ENCODE measurements at regions not wholly inside any gene's neighbourhood (a gene's known extent, or its start where the extent isn't known, plus 50 kb on each side); places are given as distances from the start of the nearest gene placed in this dataset.

DNA sequence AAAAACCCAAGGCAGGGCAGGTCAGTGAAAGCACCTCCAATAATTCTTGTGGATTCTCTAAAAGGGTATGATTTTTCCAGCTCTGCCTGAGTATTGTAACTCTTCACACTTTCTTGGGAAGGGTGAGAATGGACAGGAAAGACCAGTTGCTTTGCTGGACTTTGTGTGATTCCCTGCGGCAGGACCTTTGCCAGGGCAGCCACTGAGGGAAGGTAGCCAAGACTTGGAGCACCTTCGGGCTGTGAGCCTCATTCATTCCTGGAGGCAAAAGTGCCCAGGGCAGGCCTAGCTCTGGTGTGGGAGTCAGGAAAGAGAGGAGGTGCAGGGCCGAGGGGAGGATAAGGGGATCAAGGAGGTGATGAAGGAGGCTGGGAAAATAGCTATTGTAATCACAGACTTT lies 80.2 kb downstream of the VCPKMT start:
- H3K36me3 ChIP-seq (ENCODE audit: insufficient read depth, low read length) = no peaks in the 10 kb centered on the region
- H3K9me3 ChIP-seq (ENCODE audit: low read length) = no peaks in the 10 kb centered on the region

DNA sequence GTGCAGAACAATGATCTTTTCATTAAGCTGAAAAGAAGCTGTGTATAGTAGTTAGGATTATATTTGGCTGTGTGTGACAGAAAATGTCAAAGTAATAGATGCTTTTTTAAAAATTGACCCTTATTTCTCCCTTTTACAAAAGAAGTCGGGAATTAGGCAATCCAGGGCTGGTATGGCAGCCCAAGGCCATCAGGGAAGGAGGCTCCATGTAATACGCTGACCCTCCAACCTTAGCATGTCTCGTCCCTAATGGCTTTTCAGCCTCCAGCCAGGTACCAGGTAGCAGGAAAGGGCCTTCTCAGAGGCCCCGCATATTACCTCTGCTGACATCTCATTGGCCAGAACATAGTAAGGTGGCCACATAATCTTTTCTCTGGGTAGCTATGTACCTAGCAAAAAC lies 79.7 kb downstream of the VCPKMT start:
- Histone ChIP-seq H2AFZ (ENCODE audit: low read depth, low read length) (no peak overlapping the region), H3K4me1 (ENCODE audit: insufficient read depth, low read length) (no peaks in the 10 kb centered on the region), H3K36me3 (ENCODE audit: insufficient read depth, low read length) (no peaks in the 10 kb centered on the region), H3K27me3 (ENCODE audit: insufficient read depth, low read length) (no peaks in the 10 kb centered on the region), H3K4me3 (ENCODE audit: low read length) (no peak overlapping the region), H3K9me3 (ENCODE audit: low read length) (no peaks in the 10 kb centered on the region)

More for the DNA sequence above, 80.2 kb downstream of the VCPKMT start:
- H2AFZ ChIP-seq (ENCODE audit: low read depth, low read length) = no peak overlapping the region
- no peaks in the 10 kb centered on the region for H3K27me3 ChIP-seq (ENCODE audit: insufficient read depth, low read length)
- no peaks in the 10 kb centered on the region for H3K4me1 ChIP-seq (ENCODE audit: insufficient read depth, low read length)
- H3K4me3 ChIP-seq (ENCODE audit: low read length) = no peak overlapping the region

DNA sequence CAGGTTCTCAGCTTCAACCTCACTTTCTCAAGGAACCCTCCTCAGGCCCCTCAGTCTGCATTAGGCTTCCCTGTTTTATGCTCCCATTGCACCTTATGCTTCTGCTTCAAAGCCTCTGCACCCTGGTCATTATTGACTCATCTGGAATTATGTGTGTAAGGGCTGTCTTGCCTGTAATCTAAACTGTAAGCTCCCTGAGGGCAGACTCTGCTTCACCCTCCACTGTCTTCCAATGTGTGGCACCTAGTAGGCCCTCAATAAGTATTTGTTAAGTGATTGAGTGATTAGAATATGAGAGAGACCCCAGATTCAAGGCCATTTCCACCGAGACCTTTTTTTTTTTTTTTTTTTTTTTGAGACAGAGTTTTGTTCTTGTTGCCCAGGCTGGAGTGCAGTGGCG lies 79.1 kb downstream of the VCPKMT start:
- Histone ChIP-seq H3K4me1 (ENCODE audit: insufficient read depth, low read length) (no peaks in the 10 kb centered on the region), H3K36me3 (ENCODE audit: insufficient read depth, low read length) (no peaks in the 10 kb centered on the region), H3K9me3 (ENCODE audit: low read length) (no peaks in the 10 kb centered on the region), H2AFZ (ENCODE audit: low read depth, low read length) (no peak overlapping the region), H3K4me3 (ENCODE audit: low read length) (no peak overlapping the region), H3K27me3 (ENCODE audit: insufficient read depth, low read length) (no peaks in the 10 kb centered on the region)

DNA sequence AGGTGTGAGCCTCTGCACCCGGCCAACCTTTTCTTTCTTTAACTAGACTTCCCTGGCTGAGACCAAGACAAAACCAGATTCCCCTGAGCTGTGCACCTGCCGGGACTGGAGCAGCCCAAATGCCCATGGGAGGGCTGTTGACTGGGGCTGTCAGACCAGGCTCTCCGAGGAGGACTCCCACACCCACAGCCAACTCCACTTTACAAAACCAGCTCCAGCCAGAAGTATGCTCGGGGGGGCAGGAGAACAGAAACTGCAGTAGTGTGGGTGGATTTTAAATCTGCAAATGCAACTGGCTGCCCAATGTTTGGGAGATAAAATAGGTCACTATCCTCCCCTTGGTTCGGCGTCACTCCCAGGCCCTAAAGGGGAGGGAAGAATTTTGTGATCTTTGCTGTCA lies 78.5 kb downstream of the VCPKMT start:
- Histone ChIP-seq H3K4me3 (ENCODE audit: low read length) (no peak overlapping the region), H3K36me3 (ENCODE audit: insufficient read depth, low read length) (no peaks in the 10 kb centered on the region), H2AFZ (ENCODE audit: low read depth, low read length) (no peak overlapping the region), H3K9me3 (ENCODE audit: low read length) (no peaks in the 10 kb centered on the region), H3K27me3 (ENCODE audit: insufficient read depth, low read length) (no peaks in the 10 kb centered on the region), H3K4me1 (ENCODE audit: insufficient read depth, low read length) (no peaks in the 10 kb centered on the region)

DNA sequence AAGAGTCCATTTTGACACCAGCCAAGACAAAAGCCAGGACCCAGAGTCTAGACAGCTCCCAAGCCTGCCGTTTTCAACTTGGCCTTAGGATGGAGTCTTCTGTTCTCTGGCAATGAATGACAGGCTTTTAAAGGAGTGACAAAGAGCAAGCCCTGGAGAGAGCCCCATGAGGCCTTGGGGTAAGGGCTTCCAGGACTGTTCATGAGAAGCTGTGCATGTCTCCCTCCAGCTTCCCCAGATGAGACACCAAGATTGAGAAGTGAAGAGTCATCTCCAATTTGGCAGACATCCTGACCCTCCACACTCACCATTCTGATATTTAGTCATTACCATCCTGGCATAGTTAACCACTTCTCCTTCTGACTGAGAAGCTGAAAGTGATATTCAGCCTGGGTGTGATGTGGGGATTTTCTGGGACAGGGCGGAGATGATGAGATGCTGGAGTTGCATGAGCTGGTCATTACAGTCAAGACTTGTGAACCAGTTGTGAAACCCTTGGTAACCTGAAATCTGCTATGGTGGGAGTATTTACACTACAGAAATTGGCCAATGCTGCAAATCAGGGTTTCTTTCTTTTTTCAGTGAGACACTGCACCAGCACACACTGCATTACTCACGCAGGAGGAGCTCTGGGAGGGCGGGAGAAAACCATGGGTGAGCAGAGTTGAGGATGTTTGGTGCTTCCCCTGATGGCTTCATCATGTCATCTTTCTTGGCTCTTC lies 77.8 kb downstream of the VCPKMT start:
- H3K4me1 ChIP-seq (ENCODE audit: insufficient read depth, low read length) = no peaks in the 10 kb centered on the region
- no peak overlapping the region for H2AFZ ChIP-seq (ENCODE audit: low read depth, low read length)
- no peak overlapping the region for H3K4me3 ChIP-seq (ENCODE audit: low read length)
- H3K9me3 ChIP-seq (ENCODE audit: low read length) = no peaks in the 10 kb centered on the region
- no peaks in the 10 kb centered on the region for H3K36me3 ChIP-seq (ENCODE audit: insufficient read depth, low read length)
- no peaks in the 10 kb centered on the region for H3K27me3 ChIP-seq (ENCODE audit: insufficient read depth, low read length)

DNA sequence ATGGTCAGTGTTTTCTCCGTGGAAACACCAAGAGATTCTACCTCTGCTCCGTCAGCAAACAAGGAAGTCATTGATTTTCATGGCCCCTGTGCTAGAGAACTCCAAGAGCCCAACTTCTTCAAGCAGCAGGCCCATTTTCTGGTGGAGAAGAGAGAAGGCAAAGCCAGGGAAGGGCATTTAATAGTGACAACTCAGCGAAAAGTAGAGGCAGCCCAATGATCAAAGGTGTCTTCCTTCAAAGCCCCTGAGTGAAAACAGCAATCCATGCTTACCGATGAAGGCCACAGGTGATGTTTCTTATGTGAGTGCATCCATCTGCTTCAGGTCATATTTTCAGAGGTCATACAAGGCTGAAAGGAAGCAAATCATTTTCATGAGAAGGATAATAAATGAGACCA lies 77.3 kb downstream of the VCPKMT start:
- H3K9me3 ChIP-seq (ENCODE audit: low read length) = no peaks in the 10 kb centered on the region
- no peaks in the 10 kb centered on the region for H3K36me3 ChIP-seq (ENCODE audit: insufficient read depth, low read length)
- H3K4me3 ChIP-seq (ENCODE audit: low read length) = no peak overlapping the region
- H3K4me1 ChIP-seq (ENCODE audit: insufficient read depth, low read length) = no peaks in the 10 kb centered on the region
- H3K27me3 ChIP-seq (ENCODE audit: insufficient read depth, low read length) = no peaks in the 10 kb centered on the region
- no peak overlapping the region for H2AFZ ChIP-seq (ENCODE audit: low read depth, low read length)

DNA sequence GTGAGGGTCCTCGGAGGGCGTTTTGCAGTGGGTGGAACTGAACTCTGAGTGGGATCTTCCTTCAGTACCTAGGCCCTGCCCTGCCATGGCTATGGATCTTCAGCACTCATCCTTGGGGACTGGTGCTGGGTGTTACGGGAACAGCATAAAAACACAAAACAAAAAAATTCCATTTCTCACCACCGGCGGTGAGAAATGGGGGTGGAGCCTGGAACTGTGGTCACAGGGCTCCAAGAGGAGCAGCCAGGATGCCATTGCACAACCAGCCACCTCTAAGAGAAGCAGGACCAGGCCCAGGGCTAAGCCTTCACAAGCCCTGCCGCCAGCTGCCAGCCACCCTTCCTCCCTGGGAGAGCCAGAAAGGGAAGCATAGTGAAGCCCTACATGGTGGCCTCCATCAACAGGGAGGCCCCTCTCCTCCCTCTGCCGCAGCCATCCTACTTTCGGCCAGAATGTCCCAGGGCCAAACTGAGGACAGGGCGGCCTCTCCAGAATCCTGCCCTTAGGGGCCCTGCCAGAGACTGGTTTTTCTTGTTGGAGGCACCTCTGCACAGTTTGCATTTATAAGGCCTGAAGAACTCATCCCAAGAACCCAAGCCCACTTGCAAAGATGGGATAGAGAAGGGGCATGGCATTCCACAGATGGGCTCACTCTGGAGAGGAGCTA lies 76.5 kb downstream of the VCPKMT start:
- Histone ChIP-seq H3K4me1 (ENCODE audit: insufficient read depth, low read length) (no peaks in the 10 kb centered on the region), H3K27me3 (ENCODE audit: insufficient read depth, low read length) (no peaks in the 10 kb centered on the region), H3K4me3 (ENCODE audit: low read length) (no peak overlapping the region), H3K9me3 (ENCODE audit: low read length) (no peaks in the 10 kb centered on the region), H2AFZ (ENCODE audit: low read depth, low read length) (no peak overlapping the region), H3K36me3 (ENCODE audit: insufficient read depth, low read length) (no peaks in the 10 kb centered on the region)

DNA sequence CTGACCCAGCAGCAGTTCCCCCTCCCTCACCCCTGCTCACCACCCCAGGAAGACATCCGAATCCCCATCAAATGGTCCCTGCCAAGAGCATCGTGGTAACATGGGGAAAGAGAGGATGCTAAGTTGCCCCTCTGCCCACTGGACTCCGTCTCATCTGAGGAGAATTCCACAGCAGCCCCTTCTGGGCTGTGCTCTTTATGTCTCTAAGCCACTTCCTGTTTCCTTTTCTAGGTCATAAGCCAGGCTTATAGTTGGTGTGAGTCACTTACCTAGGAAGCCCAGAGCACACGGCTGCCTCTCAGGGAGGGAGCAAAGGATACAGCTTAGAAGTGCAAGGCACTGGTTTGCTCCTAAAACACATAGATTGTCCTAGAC lies 76.0 kb downstream of the VCPKMT start:
- Histone ChIP-seq H3K27me3 (ENCODE audit: insufficient read depth, low read length) (no peaks in the 10 kb centered on the region), H3K36me3 (ENCODE audit: insufficient read depth, low read length) (no peaks in the 10 kb centered on the region), H2AFZ (ENCODE audit: low read depth, low read length) (no peak overlapping the region), H3K4me3 (ENCODE audit: low read length) (no peak overlapping the region), H3K9me3 (ENCODE audit: low read length) (no peaks in the 10 kb centered on the region), H3K4me1 (ENCODE audit: insufficient read depth, low read length) (no peaks in the 10 kb centered on the region)

DNA sequence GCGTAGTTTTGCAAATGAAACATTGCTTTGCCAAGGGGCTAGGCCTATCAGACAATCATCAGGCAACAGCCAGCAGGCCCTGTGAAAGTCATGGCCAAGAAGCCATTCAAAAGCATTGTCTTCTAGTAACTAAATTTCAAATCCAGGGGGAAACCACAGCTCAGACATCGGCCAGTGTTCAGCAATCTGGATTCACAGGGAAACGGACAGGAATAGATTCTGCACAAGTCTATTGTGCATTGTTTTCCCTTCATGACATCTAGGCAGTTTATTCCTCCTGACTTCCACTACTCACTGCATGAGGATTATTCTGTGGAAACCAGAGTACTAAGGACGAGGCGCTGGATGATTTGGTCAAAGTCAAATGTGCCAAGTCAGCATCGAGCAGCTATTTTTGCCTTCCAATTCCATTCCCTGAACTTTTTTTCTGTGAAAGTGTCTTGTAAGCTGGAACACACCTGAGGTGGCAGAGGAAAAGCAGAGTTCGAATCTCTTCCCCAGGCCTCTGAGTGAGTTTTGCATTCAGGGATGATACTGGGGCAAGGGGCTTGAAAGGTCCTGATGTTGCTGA lies 75.4 kb downstream of the VCPKMT start:
- no peak overlapping the region for H2AFZ ChIP-seq (ENCODE audit: low read depth, low read length)
- H3K27me3 ChIP-seq (ENCODE audit: insufficient read depth, low read length) = no peaks in the 10 kb centered on the region
- no peaks in the 10 kb centered on the region for H3K36me3 ChIP-seq (ENCODE audit: insufficient read depth, low read length)
- no peak overlapping the region for H3K4me3 ChIP-seq (ENCODE audit: low read length)
- H3K4me1 ChIP-seq (ENCODE audit: insufficient read depth, low read length) = no peaks in the 10 kb centered on the region
- H3K9me3 ChIP-seq (ENCODE audit: low read length) = no peaks in the 10 kb centered on the region

DNA sequence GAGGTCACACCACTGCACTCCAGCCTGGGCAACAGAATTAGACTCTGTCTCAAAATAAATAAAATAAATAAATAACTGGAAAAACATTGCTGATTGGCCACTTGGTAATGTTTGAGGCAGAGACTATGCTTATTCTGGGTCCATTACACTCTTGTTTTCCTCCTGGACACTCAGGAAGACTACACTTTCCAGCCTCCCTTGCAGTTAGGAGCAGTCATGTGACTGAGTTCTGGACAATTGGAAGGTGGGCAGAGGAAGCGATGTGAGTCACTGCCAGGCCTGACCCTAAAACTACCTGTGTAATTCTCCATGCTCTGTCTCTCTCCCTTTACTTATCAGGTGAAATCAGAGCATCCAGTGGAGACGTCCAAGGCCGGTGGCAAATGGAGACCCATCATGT lies 74.4 kb downstream of the VCPKMT start:
- H2AFZ ChIP-seq (ENCODE audit: low read depth, low read length) = no peak overlapping the region
- H3K4me1 ChIP-seq (ENCODE audit: insufficient read depth, low read length) = no peaks in the 10 kb centered on the region
- H3K4me3 ChIP-seq (ENCODE audit: low read length) = no peak overlapping the region
- H3K9me3 ChIP-seq (ENCODE audit: low read length) = no peaks in the 10 kb centered on the region
- no peaks in the 10 kb centered on the region for H3K36me3 ChIP-seq (ENCODE audit: insufficient read depth, low read length)
- H3K27me3 ChIP-seq (ENCODE audit: insufficient read depth, low read length) = no peaks in the 10 kb centered on the region

DNA sequence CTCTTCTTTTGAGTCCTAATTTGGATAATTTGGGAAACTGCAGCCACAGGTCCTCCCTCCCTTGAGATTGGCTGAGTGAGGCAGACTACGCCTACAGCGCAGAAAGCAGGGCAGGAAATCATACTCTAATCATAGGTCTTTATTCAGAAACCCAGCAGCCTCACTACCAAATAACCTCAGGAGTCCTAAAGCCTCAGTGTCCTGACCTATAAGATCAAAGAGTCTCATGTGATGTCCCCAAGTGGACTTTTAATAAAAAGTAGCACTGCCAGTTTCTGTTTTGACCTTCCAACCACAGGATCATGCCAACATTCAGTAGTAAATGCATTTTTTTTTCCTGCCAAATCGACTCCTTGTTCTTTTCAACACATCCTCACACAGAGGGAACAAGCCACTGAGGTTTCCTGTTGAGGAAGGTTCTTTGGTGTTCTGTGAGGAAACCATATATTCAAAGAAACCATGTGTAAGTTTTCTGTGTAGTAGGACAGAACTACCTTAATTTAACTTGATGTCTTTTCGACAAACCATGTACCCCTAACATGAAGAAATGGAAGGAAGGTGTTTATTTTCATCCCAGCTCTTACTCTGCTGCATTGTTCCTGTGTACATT lies 72.2 kb downstream of the VCPKMT start:
- H3K4me1 ChIP-seq (ENCODE audit: insufficient read depth, low read length) = no peaks in the 10 kb centered on the region
- H3K4me3 ChIP-seq (ENCODE audit: low read length) = no peak overlapping the region
- no peaks in the 10 kb centered on the region for H3K27me3 ChIP-seq (ENCODE audit: insufficient read depth, low read length)
- no peak overlapping the region for H2AFZ ChIP-seq (ENCODE audit: low read depth, low read length)
- H3K9me3 ChIP-seq (ENCODE audit: low read length) = no peaks in the 10 kb centered on the region
- H3K36me3 ChIP-seq (ENCODE audit: insufficient read depth, low read length) = no peaks in the 10 kb centered on the region

DNA sequence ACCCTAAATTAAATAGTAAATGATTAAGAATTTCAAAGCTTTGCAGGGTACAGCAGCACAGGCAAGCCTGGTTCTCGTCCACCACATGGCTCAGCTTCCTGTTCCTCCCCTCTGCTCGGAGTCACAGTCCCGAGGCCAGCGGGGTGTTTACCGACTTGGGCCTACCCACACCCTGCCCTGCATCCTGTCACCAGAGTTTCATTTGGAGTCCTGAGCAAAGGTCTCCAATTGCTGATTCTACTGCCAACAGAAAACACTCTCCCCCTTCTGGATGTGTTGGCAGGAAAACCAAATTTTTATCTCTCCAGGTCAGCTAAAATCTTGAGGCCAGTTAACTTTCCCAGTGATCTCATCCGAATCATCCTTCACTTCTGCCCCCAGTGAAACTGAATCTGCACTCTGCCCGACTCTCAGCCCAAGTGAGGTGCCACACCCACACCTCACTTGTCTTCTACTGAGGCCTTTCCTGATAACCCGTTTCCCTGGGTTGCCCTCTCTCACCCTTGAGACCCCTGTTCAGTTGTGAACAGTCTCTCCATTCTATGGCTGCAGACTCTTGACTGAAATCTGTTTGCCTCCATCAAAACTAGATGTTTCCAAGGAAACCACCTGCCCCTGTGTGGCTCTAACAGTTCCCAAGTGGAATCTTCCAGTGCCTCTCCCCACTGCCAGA lies 71.2 kb downstream of the VCPKMT start:
- H3K4me1 ChIP-seq (ENCODE audit: insufficient read depth, low read length) = no peaks in the 10 kb centered on the region
- no peaks in the 10 kb centered on the region for H3K36me3 ChIP-seq (ENCODE audit: insufficient read depth, low read length)
- H3K4me3 ChIP-seq (ENCODE audit: low read length) = no peak overlapping the region
- H3K9me3 ChIP-seq (ENCODE audit: low read length) = no peaks in the 10 kb centered on the region
- H3K27me3 ChIP-seq (ENCODE audit: insufficient read depth, low read length) = no peaks in the 10 kb centered on the region
- no peak overlapping the region for H2AFZ ChIP-seq (ENCODE audit: low read depth, low read length)

DNA sequence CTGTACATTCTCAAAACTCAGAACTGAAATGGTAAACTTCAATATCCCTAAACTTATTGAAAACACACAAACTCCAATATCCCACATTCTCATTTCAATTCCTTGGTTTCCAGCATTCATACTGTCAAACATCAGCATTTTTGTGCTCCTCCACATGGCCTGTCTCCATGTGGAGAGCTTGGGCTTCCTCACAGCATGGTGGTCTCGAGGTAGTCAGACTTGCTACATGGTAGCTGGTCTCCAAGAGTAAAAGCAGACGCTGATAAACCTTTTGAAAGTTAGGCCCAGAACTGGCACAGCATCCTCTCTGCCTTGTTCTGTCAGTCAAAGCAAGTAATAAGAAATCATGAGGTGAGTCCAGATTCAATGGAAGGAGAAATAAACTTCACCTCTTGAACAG lies 70.5 kb downstream of the VCPKMT start:
- Histone ChIP-seq H2AFZ (ENCODE audit: low read depth, low read length) (no peak overlapping the region), H3K9me3 (ENCODE audit: low read length) (no peaks in the 10 kb centered on the region), H3K36me3 (ENCODE audit: insufficient read depth, low read length) (no peaks in the 10 kb centered on the region), H3K4me3 (ENCODE audit: low read length) (no peak overlapping the region), H3K27me3 (ENCODE audit: insufficient read depth, low read length) (no peaks in the 10 kb centered on the region), H3K4me1 (ENCODE audit: insufficient read depth, low read length) (no peaks in the 10 kb centered on the region)

Measured in neuron (in vitro differentiated cells).